ENCODE measurements at regions not wholly inside any gene's neighbourhood (a gene's known extent, or its start where the extent isn't known, plus 50 kb on each side); places are given as distances from the start of the nearest gene placed in this dataset.

GRCh38 chr7:25716421-25716820 is 435.6 kb upstream of the NFE2L3 start:
- TF ChIP-seq EZH2 (IDR thresholded peaks at IDR 0.05; ENCODE audit: low read length, missing control alignments) (no peak), CTCF (conservative IDR thresholded peaks at IDR 0.05 in 1 of 2, IDR thresholded peaks at IDR 0.05 in 1 of 2; ENCODE audit: low read depth in 1 of 2, low read length in 2 of 2) (no peak)
